ENCODE measurements at regions not wholly inside any gene's neighbourhood (a gene's known extent, or its start where the extent isn't known, plus 50 kb on each side); places are given as distances from the start of the nearest gene placed in this dataset.

- DNase-seq (ENCODE audit: low read depth in 1 of 2, low spot score in 2 of 2) = no peak
- H3K36me3 ChIP-seq = peaks cover 6% of the 10 kb centered on the region
- H3K27me3 ChIP-seq (replicated peaks) = no peaks in the 10 kb centered on the region
- no peak overlapping the region for H3K4me3 ChIP-seq
- no peak overlapping the region for H3K27ac ChIP-seq
- peaks cover 29% of the 10 kb centered on the region for H3K4me1 ChIP-seq (replicated peaks)
- H3K9me3 ChIP-seq (replicated peaks) = no peaks in the 10 kb centered on the region
Measured at GRCh38 chr6:56854086-56854485, 100.8 kb upstream of the BEND6 start.

- DNase-seq (ENCODE audit: low read depth in 1 of 2, low spot score in 2 of 2) = no peak
- H3K36me3 ChIP-seq = peaks cover 6% of the 10 kb centered on the region
- no peak overlapping the region for H3K4me3 ChIP-seq
- H3K27me3 ChIP-seq (replicated peaks) = no peaks in the 10 kb centered on the region
- H3K4me1 ChIP-seq (replicated peaks) = peaks cover 29% of the 10 kb centered on the region
- no peaks in the 10 kb centered on the region for H3K9me3 ChIP-seq (replicated peaks)
- H3K27ac ChIP-seq = no peak overlapping the region
Measured at GRCh38 chr6:56853541-56853940, 101.4 kb upstream of the BEND6 start.

GRCh38 chr6:56852260-56853010 lies 102.5 kb upstream of the BEND6 start:
- Histone ChIP-seq H3K9me3 (replicated peaks) (no peaks in the 10 kb centered on the region), H3K36me3 (peaks cover 6% of the 10 kb centered on the region), H3K27me3 (replicated peaks) (no peaks in the 10 kb centered on the region), H3K27ac (peak overlapping the region; percentile 32), H3K4me3 (peak overlapping the region; percentile 44), H3K4me1 (replicated peaks) (peaks cover 29% of the 10 kb centered on the region)
- DNase-seq (ENCODE audit: low read depth in 1 of 2, low spot score in 2 of 2) = no peak

- Histone ChIP-seq H3K4me1 (replicated peaks) (peaks cover 29% of the 10 kb centered on the region), H3K27ac (peak overlapping the region; percentile 51), H3K27me3 (replicated peaks) (no peaks in the 10 kb centered on the region), H3K4me3 (peak overlapping the region; percentile 44), H3K9me3 (replicated peaks) (no peaks in the 10 kb centered on the region), H3K36me3 (peaks cover 6% of the 10 kb centered on the region)
- peak; percentile 75 to 86 for DNase-seq (ENCODE audit: low read depth in 1 of 2, low spot score in 2 of 2)
Measured at GRCh38 chr6:56851541-56852259, 103.2 kb upstream of the BEND6 start.

- Histone ChIP-seq H3K9me3 (replicated peaks) (no peaks in the 10 kb centered on the region), H3K4me1 (replicated peaks) (peaks cover 29% of the 10 kb centered on the region), H3K36me3 (peaks cover 6% of the 10 kb centered on the region), H3K27ac (peak overlapping the region; percentile 51), H3K4me3 (peak overlapping the region; percentile 44), H3K27me3 (replicated peaks) (no peaks in the 10 kb centered on the region)
- DNase-seq (ENCODE audit: low read depth in 1 of 2, low spot score in 2 of 2) = no peak
Measured at GRCh38 chr6:56851074-56851473, 103.8 kb upstream of the BEND6 start.

- Histone ChIP-seq H3K27ac (peak overlapping the region; percentile 51; the same call in 1 of the 2 replicates), H3K36me3 (peaks cover 6% of the 10 kb centered on the region), H3K4me3 (peak overlapping the region; percentile 44), H3K4me1 (replicated peaks) (peaks cover 30% of the 10 kb centered on the region), H3K27me3 (replicated peaks) (no peaks in the 10 kb centered on the region), H3K9me3 (replicated peaks) (no peaks in the 10 kb centered on the region)
- DNase-seq (ENCODE audit: low read depth in 1 of 2, low spot score in 2 of 2) = no peak
Measured at GRCh38 chr6:56850626-56851025, 104.3 kb upstream of the BEND6 start.

GRCh38 chr6:56849896-56850295 lies 105.0 kb upstream of the BEND6 start:
- Histone ChIP-seq H3K27ac (peak overlapping the region; percentile 51), H3K27me3 (replicated peaks) (no peaks in the 10 kb centered on the region), H3K9me3 (replicated peaks) (no peaks in the 10 kb centered on the region), H3K4me3 (peak overlapping the region; percentile 44; the same call in 1 of the 2 replicates), H3K4me1 (replicated peaks) (peaks cover 33% of the 10 kb centered on the region), H3K36me3 (peaks cover 6% of the 10 kb centered on the region)
- peak; percentile 62 to 74 for DNase-seq (ENCODE audit: low read depth in 1 of 2, low spot score in 2 of 2)

- Histone ChIP-seq H3K27ac (no peak overlapping the region), H3K36me3 (peaks cover 6% of the 10 kb centered on the region), H3K4me3 (no peak overlapping the region), H3K27me3 (replicated peaks) (no peaks in the 10 kb centered on the region), H3K4me1 (replicated peaks) (peaks cover 33% of the 10 kb centered on the region), H3K9me3 (replicated peaks) (no peaks in the 10 kb centered on the region)
- DNase-seq (ENCODE audit: low read depth in 1 of 2, low spot score in 2 of 2) = no peak
Measured at GRCh38 chr6:56848105-56848504, 106.8 kb upstream of the BEND6 start.

- H3K36me3 ChIP-seq = peaks cover 6% of the 10 kb centered on the region
- H3K4me3 ChIP-seq = no peak overlapping the region
- no peak for DNase-seq (ENCODE audit: low read depth in 1 of 2, low spot score in 2 of 2)
- H3K4me1 ChIP-seq (replicated peaks) = peaks cover 37% of the 10 kb centered on the region
- no peaks in the 10 kb centered on the region for H3K27me3 ChIP-seq (replicated peaks)
- no peak overlapping the region for H3K27ac ChIP-seq
- no peaks in the 10 kb centered on the region for H3K9me3 ChIP-seq (replicated peaks)
Measured at GRCh38 chr6:56845032-56845431, 109.9 kb upstream of the BEND6 start.

GRCh38 chr6:56843476-56844349 lies 111.2 kb upstream of the BEND6 start:
- Histone ChIP-seq H3K9me3 (replicated peaks) (no peaks in the 10 kb centered on the region), H3K4me1 (replicated peaks) (peaks cover 41% of the 10 kb centered on the region), H3K27me3 (replicated peaks) (no peaks in the 10 kb centered on the region), H3K36me3 (no peaks in the 10 kb centered on the region; the same call in 1 of the 2 replicates), H3K27ac (peak overlapping the region; percentile 94), H3K4me3 (peak overlapping the region; percentile 63)
- DNase-seq (ENCODE audit: low read depth in 1 of 2, low spot score in 2 of 2) = peak; percentile 85 to 91

GRCh38 chr6:56842686-56843475 lies 112.0 kb upstream of the BEND6 start:
- H3K4me3 ChIP-seq = peak overlapping the region; percentile 63
- H3K36me3 ChIP-seq = no peaks in the 10 kb centered on the region; the same call in 1 of the 2 replicates
- H3K9me3 ChIP-seq (replicated peaks) = no peaks in the 10 kb centered on the region
- peak overlapping the region; percentile 94 for H3K27ac ChIP-seq
- peaks cover 46% of the 10 kb centered on the region for H3K4me1 ChIP-seq (replicated peaks)
- DNase-seq (ENCODE audit: low read depth in 1 of 2, low spot score in 2 of 2) = peak in 1 of 2 experiments; percentile 62
- H3K27me3 ChIP-seq (replicated peaks) = no peaks in the 10 kb centered on the region

- DNase-seq (ENCODE audit: low read depth in 1 of 2, low spot score in 2 of 2) = peak in 1 of 2 experiments; percentile 46
- H3K27me3 ChIP-seq (replicated peaks) = no peaks in the 10 kb centered on the region
- peaks cover 46% of the 10 kb centered on the region for H3K4me1 ChIP-seq (replicated peaks)
- peak overlapping the region; percentile 94 for H3K27ac ChIP-seq
- no peaks in the 10 kb centered on the region; the same call in 1 of the 2 replicates for H3K36me3 ChIP-seq
- no peaks in the 10 kb centered on the region for H3K9me3 ChIP-seq (replicated peaks)
- H3K4me3 ChIP-seq = peak overlapping the region; percentile 63
Measured at GRCh38 chr6:56841751-56842150, 113.2 kb upstream of the BEND6 start.

GRCh38 chr6:56841381-56841749 lies 113.5 kb upstream of the BEND6 start:
- peaks cover 46% of the 10 kb centered on the region for H3K4me1 ChIP-seq (replicated peaks)
- H3K27ac ChIP-seq = peak overlapping the region; percentile 94
- H3K36me3 ChIP-seq = no peaks in the 10 kb centered on the region; the same call in 1 of the 2 replicates
- no peaks in the 10 kb centered on the region for H3K9me3 ChIP-seq (replicated peaks)
- peak in 1 of 2 experiments; percentile 31 for DNase-seq (ENCODE audit: low read depth in 1 of 2, low spot score in 2 of 2)
- no peaks in the 10 kb centered on the region for H3K27me3 ChIP-seq (replicated peaks)
- H3K4me3 ChIP-seq = peak overlapping the region; percentile 8

Data from SJSA1 (cell line).